H1 (cell line): ENCODE measurements at regions not wholly inside any gene's neighbourhood (a gene's known extent, or its start where the extent isn't known, plus 50 kb on each side); places are given as distances from the start of the nearest gene placed in this dataset.

Experiments used
- CTCF ChIA-PET: fragments of 300-600 bp; sonication (Branson Sonifier 250); formaldehyde crosslinking; loops from one replicate; lab custom pipeline; 2021; ENCODE audit not compliant: partially characterized antibody; lab: Charles Lee
- POLR2A ChIA-PET: fragments of 300-600 bp; sonication (Branson Sonifier 250); formaldehyde crosslinking; loops from one replicate; lab custom pipeline; 2021; ENCODE audit warnings: inconsistent platforms; ENCODE audit not compliant: partially characterized antibody; lab: Charles Lee
- DNase-seq, 2 experiments: peaks; one replicate each; pipeline versions ENCODE4 v3.0.0 to v3.0.0-alpha.2; 2010 to 2022; ENCODE audit warnings: low spot score in 2 of 2, low read depth in 1 of 2, mixed read lengths in 1 of 2
- FAIRE-seq: peaks from 2 replicates; lab custom pipeline; 2011; peaks lifted over from hg19 to GRCh38; lab: Jason Lieb, UNC
- H2AFZ ChIP-seq: 2 replicates; pipeline ENCODE4 v1.8.1; 2012; ENCODE audit warnings: low read length, inconsistent platforms
- H2AK5ac ChIP-seq: 2 replicates; pipeline ENCODE4 v1.6.1; 2013; ENCODE audit warnings: low read depth, low read length
- H2BK120ac ChIP-seq: replicated peaks from 2 replicates; pipeline ENCODE3; 2013; ENCODE audit warnings: low read depth, low read length, inconsistent platforms
- H2BK12ac ChIP-seq: 2 replicates; pipeline ENCODE4 v1.6.1; 2013; ENCODE audit warnings: low read depth, low read length
- H2BK15ac ChIP-seq: 2 replicates; pipeline ENCODE4 v1.6.1; 2013; ENCODE audit warnings: low read length
- H2BK20ac ChIP-seq: 2 replicates; pipeline ENCODE4 v1.6.1; 2013; ENCODE audit warnings: low read length
- H2BK5ac ChIP-seq: 2 replicates; pipeline ENCODE4 v1.6.1; 2013; ENCODE audit warnings: low read depth, low read length
- H3K14ac ChIP-seq: 2 replicates; pipeline ENCODE4 v1.6.1; 2013; ENCODE audit warnings: inconsistent platforms; ENCODE audit not compliant: insufficient read length
- H3K18ac ChIP-seq: 2 replicates; pipeline ENCODE4 v1.6.1; 2013; ENCODE audit warnings: low read length; ENCODE audit errors: extremely low read depth
- H3K23ac ChIP-seq: 2 replicates; pipeline ENCODE4 v1.6.1; 2013; ENCODE audit warnings: inconsistent platforms; ENCODE audit not compliant: insufficient read length
- H3K23me2 ChIP-seq: 2 replicates; pipeline ENCODE4 v1.6.1; 2013; ENCODE audit warnings: low read depth, low read length
- H3K27ac ChIP-seq: 2 replicates; pipeline ENCODE4 v1.6.1; 2011; ENCODE audit warnings: low read depth, low read length, inconsistent platforms
- H3K27me3 ChIP-seq, 4 experiments: replicated peaks in 1 of 4; 1 replicate in 1 of 4; 2 replicates in 3 of 4; pipeline versions ENCODE4 v1.6.1 to v1.8.1; 2011 to 2013; ENCODE audit warnings: low read length in 3 of 4, mild to moderate bottlenecking in 3 of 4, inconsistent platforms in 2 of 4, mixed read lengths in 2 of 4, moderate library complexity in 1 of 4; ENCODE audit not compliant: control insufficient read depth in 3 of 4, insufficient read depth in 3 of 4; ENCODE audit errors: extremely low read depth in 1 of 4
- H3K36me3 ChIP-seq, 4 experiments: 2 replicates each; pipeline versions ENCODE4 v1.6.1 to v1.8.1; 2011 to 2013; ENCODE audit warnings: mild to moderate bottlenecking in 4 of 4, low read length in 3 of 4, moderate library complexity in 2 of 4, control low read depth in 1 of 4, inconsistent platforms in 1 of 4; ENCODE audit not compliant: insufficient read depth in 4 of 4, control insufficient read depth in 2 of 4
- H3K4ac ChIP-seq: replicated peaks from 2 replicates; pipeline ENCODE3; 2013; ENCODE audit warnings: low read length, low read depth, mixed read lengths, inconsistent platforms; ENCODE audit not compliant: insufficient read length
- H3K4me1 ChIP-seq, 4 experiments: replicated peaks in 1 of 4; 1 replicate in 1 of 4; 2 replicates in 3 of 4; pipeline versions ENCODE4 v1.6.1 to v1.8.1; 2011 to 2013; ENCODE audit warnings: low read length in 3 of 4, inconsistent platforms in 2 of 4, mixed read lengths in 1 of 4; ENCODE audit not compliant: insufficient read depth in 4 of 4, control insufficient read depth in 3 of 4
- H3K4me2 ChIP-seq, 2 experiments: 2 replicates each; pipeline versions ENCODE4 v1.6.1 to v1.8.1; 2011 to 2013; ENCODE audit warnings: low read depth in 2 of 2, low read length in 2 of 2, control low read depth in 1 of 2, inconsistent platforms in 1 of 2, mild to moderate bottlenecking in 1 of 2; ENCODE audit not compliant: insufficient read depth in 1 of 2
- H3K4me3 ChIP-seq, 4 experiments: fragments of 200-600, 300-600 bp in 1 of 4; sonication (generic), shearing (Covaris generic), sonication (Bioruptor Twin) in 1 of 4; 2 replicates each; pipeline versions ENCODE4 v1.5.1 to v1.8.1; 2011 to 2016; ENCODE audit warnings: low read length in 4 of 4, low read depth in 3 of 4, control low read depth in 2 of 4, inconsistent platforms in 2 of 4, mild to moderate bottlenecking in 2 of 4, mixed read lengths in 1 of 4, moderate library complexity in 1 of 4; ENCODE audit not compliant: insufficient read depth in 2 of 4; ENCODE audit errors: extremely low read depth in 1 of 4
- H3K56ac ChIP-seq: replicated peaks from 2 replicates; pipeline ENCODE3; 2013; ENCODE audit warnings: low read depth, mild to moderate bottlenecking, mixed read lengths, low read length, inconsistent platforms; ENCODE audit not compliant: insufficient read length
- H3K79me1 ChIP-seq: 2 replicates; pipeline ENCODE4 v1.6.1; 2013; ENCODE audit warnings: low read depth, low read length, control low read depth
- H3K79me2 ChIP-seq, 2 experiments: 2 replicates each; pipeline versions ENCODE4 v1.6.1 to v1.8.1; 2012 to 2013; ENCODE audit warnings: low read length in 2 of 2, mild to moderate bottlenecking in 2 of 2, inconsistent platforms in 1 of 2; ENCODE audit not compliant: insufficient read depth in 2 of 2, control insufficient read depth in 1 of 2
- H3K9ac ChIP-seq, 4 experiments: replicated peaks in 1 of 4; 1 replicate in 1 of 4; 2 replicates in 3 of 4; pipeline versions ENCODE4 v1.6.1 to v1.8.1; 2011 to 2013; ENCODE audit warnings: low read depth in 3 of 4, low read length in 3 of 4, control low read depth in 2 of 4, mild to moderate bottlenecking in 2 of 4, moderate library complexity in 2 of 4, inconsistent platforms in 1 of 4; ENCODE audit errors: extremely low read depth in 1 of 4
- H3K9me3 ChIP-seq, 2 experiments: 2 replicates each; pipeline versions ENCODE4 v1.6.1 to v1.8.1; 2012 to 2013; ENCODE audit warnings: mild to moderate bottlenecking in 2 of 2, moderate library complexity in 2 of 2, control low read depth in 1 of 2, inconsistent platforms in 1 of 2, low read depth in 1 of 2, low read length in 1 of 2, mixed read lengths in 1 of 2; ENCODE audit not compliant: insufficient read depth in 2 of 2
- H4K20me1 ChIP-seq, 2 experiments: replicated peaks in 1 of 2; 2 replicates each; pipeline versions ENCODE3 to v1.8.1; 2011 to 2013; ENCODE audit warnings: inconsistent platforms in 2 of 2, low read length in 2 of 2, mild to moderate bottlenecking in 1 of 2; ENCODE audit not compliant: insufficient read depth in 2 of 2, control insufficient read depth in 1 of 2
- H4K5ac ChIP-seq: 2 replicates; pipeline ENCODE4 v1.6.1; 2013; ENCODE audit warnings: low read length, low read depth, mixed read lengths, inconsistent platforms; ENCODE audit not compliant: insufficient read length
- H4K8ac ChIP-seq: 2 replicates; pipeline ENCODE4 v1.8.0; 2013; ENCODE audit warnings: mild to moderate bottlenecking, moderate library complexity, low read length, inconsistent platforms; ENCODE audit not compliant: insufficient read depth; ENCODE audit errors: extremely low read depth
- H4K91ac ChIP-seq: replicated peaks from 2 replicates; pipeline ENCODE3; 2013; ENCODE audit warnings: low read length, mixed read lengths, inconsistent platforms; ENCODE audit not compliant: insufficient read length
- KDM1A ChIP-seq: fragments of 200-600, 300-600 bp; sonication (generic); IDR thresholded peaks from 2 replicates; pipeline ENCODE4 v1.7.1; 2016; ENCODE audit warnings: mild to moderate bottlenecking, low read length, borderline replicate concordance
- MAFK ChIP-seq: IDR thresholded peaks from 2 replicates; pipeline ENCODE4 v1.6.1; 2012; ENCODE audit warnings: low read depth, mild to moderate bottlenecking, improper control_type of control experiment, low read length
- RFX5 ChIP-seq: IDR thresholded peaks from 2 replicates; pipeline ENCODE4 v1.6.1; 2011; ENCODE audit warnings: low read depth, low read length, improper control_type of control experiment, borderline replicate concordance
- WGBS, 2 experiments: shearing (Covaris generic) in 1 of 2; methylation state at CpG; one replicate each; pipeline versions ENCODE4 v1.1.6 to v1.1.7; 2013 to 2015; ENCODE audit warnings: low lambda C conversion rate in 2 of 2, mixed read lengths in 2 of 2, inconsistent platforms in 1 of 2, low coverage in 1 of 2, missing lambda C conversion rate in 1 of 2; ENCODE audit not compliant: insufficient replicate concordance in 2 of 2, insufficient coverage in 1 of 2, insufficient read length in 1 of 2; ENCODE audit errors: extremely low coverage in 1 of 2, missing lambda C conversion rate in 1 of 2; 5-methylcytosine and 5-hydroxymethylcytosine counted together

DNA sequence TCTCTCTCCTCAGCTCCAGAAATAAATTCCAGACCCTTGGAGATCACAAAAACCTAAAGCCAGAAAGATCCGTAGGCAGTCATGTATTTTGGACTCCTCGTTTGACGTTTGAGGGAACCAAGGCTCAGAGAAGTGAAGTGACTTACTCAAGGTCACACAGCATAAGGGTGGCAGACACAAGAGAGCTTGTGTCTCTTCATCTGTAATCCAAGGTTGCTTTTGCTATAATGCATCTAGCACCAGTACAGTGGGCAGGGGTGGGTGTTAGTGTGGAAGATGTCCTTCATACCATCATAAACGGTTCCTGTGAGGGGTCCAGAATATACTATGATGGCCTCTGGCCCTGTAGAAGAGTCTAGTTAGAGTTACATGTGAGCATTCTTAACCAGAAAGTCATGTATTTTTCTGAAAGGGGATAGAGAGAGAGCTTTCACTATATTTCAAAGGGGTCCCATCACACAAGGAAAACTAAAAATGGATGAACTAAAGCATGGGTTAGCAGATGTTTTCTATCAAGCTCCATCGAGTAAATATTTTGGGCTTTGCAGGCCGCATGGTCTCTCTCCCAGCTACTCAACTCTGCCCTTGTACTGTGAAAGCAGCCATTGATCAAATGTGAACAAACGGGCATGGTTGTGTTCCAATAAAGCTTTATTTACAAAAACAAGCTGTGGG lies 144.9 kb downstream of the TOMM20 start:
- H2AFZ ChIP-seq: peak overlapping the region; percentile 81
- H4K20me1 ChIP-seq: no peaks in the 10 kb centered on the region
- H2BK5ac ChIP-seq: peak overlapping the region; percentile 79; the same call in 1 of the 2 replicates
- no peak overlapping the region; the same call in 1 of the 2 replicates for H2BK15ac ChIP-seq
- no peaks in the 10 kb centered on the region for H3K36me3 ChIP-seq
- peak overlapping the region; percentile 86; the same call in 1 of the 2 replicates for H2BK12ac ChIP-seq
- FAIRE-seq: no peak
- H3K9me3 ChIP-seq: no peaks in the 10 kb centered on the region
- no peak overlapping the region for H3K4me2 ChIP-seq
- WGBS, 2 experiments: 91% methylated on average over 6 of the region's 7 CpGs; no CpG with 5 or more reads in 1 of the 2 experiments
- no peak overlapping the region; the same call in 1 of the 2 replicates for H3K18ac ChIP-seq
- no peak overlapping the region for H3K56ac ChIP-seq
- H2BK120ac ChIP-seq: no peak overlapping the region
- H3K79me1 ChIP-seq: no peaks in the 10 kb centered on the region
- no peak for DNase-seq
- H3K4me3 ChIP-seq: no peak overlapping the region
- H3K9ac ChIP-seq: no peak overlapping the region
- H3K4me1 ChIP-seq: peaks cover 5 to 14% (median 11%) of the 10 kb centered on the region in 4 experiments
- TF ChIP-seq RFX5 (no peak), MAFK (no peak), KDM1A (peak; percentile 73; the same call in 1 of the 2 replicates)
- no peaks in the 10 kb centered on the region for H3K79me2 ChIP-seq
- H4K8ac ChIP-seq: no peak overlapping the region
- no peak overlapping the region for H2AK5ac ChIP-seq
- H3K23ac ChIP-seq: no peak overlapping the region
- no peak overlapping the region for H3K14ac ChIP-seq
- CTCF ChIA-PET: interaction anchor here (0.6 to 1.2 kb wide), 4 partner anchors 9 to 372 kb away, joined by 3 to 5 read pairs (median 4); no protein-coding TSS in a partner anchor
- POLR2A ChIA-PET: no interaction called here
- H3K27ac ChIP-seq: no peak overlapping the region
- H3K4ac ChIP-seq: no peak overlapping the region
- no peaks in the 10 kb centered on the region for H3K27me3 ChIP-seq
- peak overlapping the region; percentile 82; the same call in 1 of the 2 replicates for H2BK20ac ChIP-seq
- H3K23me2 ChIP-seq: 0 out of 2 replicates have a peak, but pooled peaks cover 2% of the 10 kb centered on the region
- no peak overlapping the region for H4K5ac ChIP-seq
- no peak overlapping the region for H4K91ac ChIP-seq
